RWPE2 (cell line): ENCODE measurements at regions not wholly inside any gene's neighbourhood (a gene's known extent, or its start where the extent isn't known, plus 50 kb on each side); places are given as distances from the start of the nearest gene placed in this dataset.

Experiments
- ATAC-seq: fragments of 200-7000 bp; cut with Tn5 transposase; 3 replicates; pipeline ENCODE4 v1.9.1; 2021; ENCODE audit warnings: low read depth
- DNase-seq: peaks from one replicate; pipeline ENCODE4 v3.0.0-alpha.2; 2020; ENCODE audit warnings: low spot score
- H3K27ac ChIP-seq: fragments of 450-650 bp; 2 replicates; pipeline ENCODE4 v1.5.1; 2017; ENCODE audit warnings: mild to moderate bottlenecking; ENCODE audit not compliant: poor library complexity, severe bottlenecking
- H3K27me3 ChIP-seq: fragments of 250-450 bp; sonication (Bioruptor Pico); 2 replicates; pipeline ENCODE4 v1.5.1; 2021; ENCODE audit warnings: mild to moderate bottlenecking, moderate library complexity; ENCODE audit not compliant: insufficient read depth, poor library complexity, severe bottlenecking
- H3K36me3 ChIP-seq: fragments of 250-450 bp; sonication (Bioruptor Pico); 2 replicates; pipeline ENCODE4 v1.5.1; 2020; ENCODE audit warnings: low read depth, mild to moderate bottlenecking, moderate library complexity
- H3K4me1 ChIP-seq: fragments of 250-450 bp; sonication (Bioruptor Pico); 2 replicates; pipeline ENCODE4 v1.5.1; 2021; ENCODE audit warnings: mild to moderate bottlenecking, moderate library complexity; ENCODE audit not compliant: insufficient read depth, poor library complexity, severe bottlenecking
- H3K4me3 ChIP-seq: fragments of 250-450 bp; sonication (Bioruptor Pico); 2 replicates; pipeline ENCODE4 v1.5.1; 2021; ENCODE audit warnings: mild to moderate bottlenecking, moderate library complexity; ENCODE audit not compliant: severe bottlenecking
- H3K9me3 ChIP-seq: fragments of 250-450 bp; sonication (Bioruptor Pico); 2 replicates; pipeline ENCODE4 v1.5.1; 2021; ENCODE audit warnings: mild to moderate bottlenecking, moderate library complexity; ENCODE audit not compliant: severe bottlenecking
- TF ChIP-seq, protein P1 (sequence below): fragments of 450-650 bp; IDR thresholded peaks from one replicate; pipeline ENCODE4 v1.5.1; 2017; ENCODE audit warnings: mild to moderate bottlenecking, moderate library complexity; ENCODE audit not compliant: poor library complexity, severe bottlenecking

GRCh38 chr3:40803311-40803710 is 278.6 kb downstream of the ZNF621 start:
- Histone ChIP-seq H3K4me1 (peaks cover 19% of the 10 kb centered on the region), H3K9me3 (peaks cover 2% of the 10 kb centered on the region), H3K27me3 (peaks cover 3% of the 10 kb centered on the region), H3K27ac (no peak overlapping the region), H3K4me3 (no peak overlapping the region), H3K36me3 (no peaks in the 10 kb centered on the region)
- DNase-seq (no peak), ATAC-seq (no peak)
- TF ChIP-seq, protein P1, sequence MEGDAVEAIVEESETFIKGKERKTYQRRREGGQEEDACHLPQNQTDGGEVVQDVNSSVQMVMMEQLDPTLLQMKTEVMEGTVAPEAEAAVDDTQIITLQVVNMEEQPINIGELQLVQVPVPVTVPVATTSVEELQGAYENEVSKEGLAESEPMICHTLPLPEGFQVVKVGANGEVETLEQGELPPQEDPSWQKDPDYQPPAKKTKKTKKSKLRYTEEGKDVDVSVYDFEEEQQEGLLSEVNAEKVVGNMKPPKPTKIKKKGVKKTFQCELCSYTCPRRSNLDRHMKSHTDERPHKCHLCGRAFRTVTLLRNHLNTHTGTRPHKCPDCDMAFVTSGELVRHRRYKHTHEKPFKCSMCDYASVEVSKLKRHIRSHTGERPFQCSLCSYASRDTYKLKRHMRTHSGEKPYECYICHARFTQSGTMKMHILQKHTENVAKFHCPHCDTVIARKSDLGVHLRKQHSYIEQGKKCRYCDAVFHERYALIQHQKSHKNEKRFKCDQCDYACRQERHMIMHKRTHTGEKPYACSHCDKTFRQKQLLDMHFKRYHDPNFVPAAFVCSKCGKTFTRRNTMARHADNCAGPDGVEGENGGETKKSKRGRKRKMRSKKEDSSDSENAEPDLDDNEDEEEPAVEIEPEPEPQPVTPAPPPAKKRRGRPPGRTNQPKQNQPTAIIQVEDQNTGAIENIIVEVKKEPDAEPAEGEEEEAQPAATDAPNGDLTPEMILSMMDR, result no peak

- H3K27ac ChIP-seq, result no peak overlapping the region
- H3K4me3 ChIP-seq, result no peak overlapping the region
- H3K4me1 ChIP-seq, result peaks cover 13% of the 10 kb centered on the region
- H3K36me3 ChIP-seq, result no peaks in the 10 kb centered on the region
- peaks cover 3% of the 10 kb centered on the region for H3K27me3 ChIP-seq
- TF ChIP-seq, protein P1, result no peak
- H3K9me3 ChIP-seq, result peaks cover 7% of the 10 kb centered on the region
- DNase-seq (no peak), ATAC-seq (no peak)
Measured at GRCh38 chr3:40805456-40805855, 280.7 kb downstream of the ZNF621 start.

- DNase-seq (no peak), ATAC-seq (no peak)
- peaks cover 17% of the 10 kb centered on the region for H3K9me3 ChIP-seq
- no peaks in the 10 kb centered on the region for H3K36me3 ChIP-seq
- no peak overlapping the region for H3K27ac ChIP-seq
- H3K27me3 ChIP-seq, result peaks cover 3% of the 10 kb centered on the region
- H3K4me1 ChIP-seq, result no peaks in the 10 kb centered on the region
- H3K4me3 ChIP-seq, result no peak overlapping the region
- TF ChIP-seq, protein P1, result no peak
Measured at GRCh38 chr3:40810813-40811212, 286.1 kb downstream of the ZNF621 start.

DNA sequence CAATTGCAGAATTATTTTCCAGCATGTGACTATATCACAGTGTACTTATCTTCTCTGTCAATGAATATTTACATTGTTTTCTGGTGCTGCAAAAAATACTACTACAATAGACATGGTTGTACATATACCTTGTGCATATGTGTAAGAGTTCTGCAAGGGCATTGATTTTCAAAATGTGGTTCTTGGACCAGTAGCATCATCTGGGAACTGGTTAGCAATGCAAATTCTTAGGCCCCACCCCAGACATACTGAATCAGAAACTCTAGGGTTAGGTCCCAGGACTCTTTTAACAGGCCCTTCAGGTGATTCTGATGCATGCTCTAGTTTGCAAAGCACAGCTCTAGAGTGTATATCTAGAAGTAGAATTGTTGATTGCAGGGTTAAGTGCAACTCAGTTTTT is 292.3 kb downstream of the ZNF621 start:
- Histone ChIP-seq H3K27ac (no peak overlapping the region), H3K4me1 (no peaks in the 10 kb centered on the region), H3K36me3 (no peaks in the 10 kb centered on the region), H3K4me3 (no peak overlapping the region), H3K9me3 (peaks cover 3% of the 10 kb centered on the region), H3K27me3 (no peaks in the 10 kb centered on the region)
- ATAC-seq (no peak), DNase-seq (no peak)
- TF ChIP-seq, protein P1, result no peak

DNA sequence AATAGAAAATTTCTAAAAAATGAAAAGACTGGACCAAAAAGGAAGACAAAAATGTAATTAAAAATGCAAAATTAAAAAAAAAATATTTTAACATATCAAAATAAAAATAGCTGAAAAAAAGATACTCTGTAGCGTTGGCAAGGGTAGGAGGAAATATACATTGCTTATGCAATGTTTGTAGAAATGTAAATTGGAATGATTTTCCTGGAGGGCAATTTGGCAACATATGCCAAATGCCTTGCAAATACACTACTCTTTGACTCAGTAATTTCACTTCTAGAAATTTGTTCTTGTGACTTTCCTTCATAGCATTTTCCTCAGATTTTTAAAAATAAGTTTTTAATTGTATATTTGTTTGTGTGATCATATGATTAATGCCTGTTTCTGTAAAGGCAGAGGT is 296.6 kb downstream of the ZNF621 start:
- Histone ChIP-seq H3K9me3 (no peaks in the 10 kb centered on the region), H3K27ac (no peak overlapping the region), H3K4me3 (no peak overlapping the region), H3K36me3 (no peaks in the 10 kb centered on the region), H3K27me3 (no peaks in the 10 kb centered on the region), H3K4me1 (no peaks in the 10 kb centered on the region)
- DNase-seq (no peak), ATAC-seq (no peak)
- TF ChIP-seq, protein P1, result no peak
